OCI-LY7 (cell line): ENCODE measurements at regions not wholly inside any gene's neighbourhood (a gene's known extent, or its start where the extent isn't known, plus 50 kb on each side); places are given as distances from the start of the nearest gene placed in this dataset.

ENCODE experiments used
- CTCF ChIP-seq: fragments of 200-600 bp; sonication (generic); conservative IDR thresholded peaks from 2 replicates; pipeline ENCODE4 v1.5.1; 2014; ENCODE audit warnings: mild to moderate bottlenecking, antibody characterized with exemption, low read length, moderate library complexity, mixed read lengths
- EZH2phosphoT487 ChIP-seq: fragments of 200-600 bp; sonication (generic); IDR thresholded peaks from 2 replicates; pipeline ENCODE4 v1.6.1; 2018; ENCODE audit warnings: low read depth, borderline replicate concordance, mild to moderate bottlenecking, mixed run types, antibody characterized with exemption, low read length, moderate library complexity, mixed read lengths

- TF ChIP-seq CTCF, result no peak
- TF ChIP-seq EZH2phosphoT487, result no peak
Observed at GRCh38 chr7:131637859-131638258, 81.4 kb upstream of the PODXL start.
